ENCODE measurements at regions not wholly inside any gene's neighbourhood (a gene's known extent, or its start where the extent isn't known, plus 50 kb on each side); places are given as distances from the start of the nearest gene placed in this dataset.

DNA sequence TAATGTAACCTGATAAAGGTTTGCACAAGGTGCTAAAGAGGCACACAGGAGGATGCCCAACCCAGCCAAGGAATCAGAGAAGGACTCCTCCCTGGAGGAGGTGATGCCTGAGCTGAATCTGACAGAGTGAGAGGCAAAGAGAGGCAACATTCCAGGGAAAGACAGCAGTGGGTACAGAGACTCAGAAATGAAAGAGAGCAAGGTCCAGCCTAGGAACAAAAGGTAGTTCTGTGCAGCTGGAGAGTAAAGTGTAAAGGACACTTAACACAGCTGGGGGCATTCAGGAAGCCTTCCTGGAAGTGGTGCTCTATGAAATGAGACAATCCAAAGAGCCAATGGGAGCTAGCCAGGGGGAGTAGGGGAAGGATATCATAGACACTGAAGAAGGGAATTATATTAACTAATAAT is 181.0 kb upstream of the GLI2 start:
- H3K4me1 ChIP-seq (replicated peaks in 1 of 2), result peaks cover 15 to 29% of the 10 kb centered on the region in 2 donors
- in situ Hi-C loops (cut with MboI; ENCODE audit: low pct_unique_long_range_greater_than_20kb in 2 of 9, low sequenced_read_pairs in 9 of 9, unreplicated experiment in 9 of 9), result loop anchor here in 1 of 9 experiments (25.0 kb wide), 1 partner anchor 108 kb away; no protein-coding TSS in a partner anchor
- no peak overlapping the region for H3K4me3 ChIP-seq
- H3K27ac ChIP-seq, result no peak overlapping the region
- no peak for ATAC-seq (replicated peaks in 6 of 8)

GRCh38 chr2:120555092-120555491 is 180.6 kb upstream of the GLI2 start:
- H3K27ac ChIP-seq, result no peak overlapping the region
- no peak overlapping the region for H3K4me3 ChIP-seq
- in situ Hi-C loops (cut with MboI; ENCODE audit: low pct_unique_long_range_greater_than_20kb in 2 of 9, low sequenced_read_pairs in 9 of 9, unreplicated experiment in 9 of 9), result loop anchor here in 1 of 9 experiments (25.0 kb wide), 1 partner anchor 107 kb away; no protein-coding TSS in a partner anchor
- peak in 5 of 8 experiments; percentile 66 to 87 (median 81) for ATAC-seq (replicated peaks in 6 of 8)
- WGBS, 10 experiments, result 14 to 69% (median 47%) methylated on average over 1 to 3 of the region's 4 CpGs; no CpG with 5 or more reads in 4 of the 10 experiments
- H3K4me1 ChIP-seq (replicated peaks in 1 of 2), result peaks cover 16 to 26% of the 10 kb centered on the region in 2 donors

DNA sequence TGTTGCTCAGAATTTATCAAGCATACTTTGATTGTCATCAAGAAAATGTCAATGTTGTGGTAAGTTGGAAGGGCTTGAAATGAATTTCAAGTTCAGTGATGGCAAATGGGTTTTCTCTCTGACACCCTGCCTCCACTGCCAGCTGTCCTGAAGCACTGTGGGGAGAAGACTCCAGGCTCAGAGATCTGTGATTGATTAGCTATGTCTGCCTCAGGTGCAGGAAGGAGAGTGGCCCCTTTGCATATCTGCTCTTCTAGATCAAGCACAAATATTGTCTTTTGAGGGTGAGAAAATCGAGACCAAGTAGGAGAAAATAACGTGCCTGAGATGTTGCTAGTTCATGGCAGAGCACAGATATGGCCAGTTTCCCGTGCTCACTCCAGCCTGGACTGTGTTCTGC is 178.8 kb upstream of the GLI2 start:
- in situ Hi-C loops (cut with MboI; ENCODE audit: low pct_unique_long_range_greater_than_20kb in 2 of 9, low sequenced_read_pairs in 9 of 9, unreplicated experiment in 9 of 9), result loop anchor here in 1 of 9 experiments (25.0 kb wide), 1 partner anchor 105 kb away; no protein-coding TSS in a partner anchor
- ATAC-seq (replicated peaks in 6 of 8), result no peak
- Histone ChIP-seq H3K4me3 (no peak overlapping the region), H3K4me1 (replicated peaks in 1 of 2) (peaks cover 15 to 26% of the 10 kb centered on the region in 2 donors), H3K27ac (no peak overlapping the region)
- 39 to 88% (median 58%) methylated on average over 1 to 3 of the region's 3 CpGs; no CpG with 5 or more reads in 2 of the 10 experiments for WGBS, 10 experiments

DNA sequence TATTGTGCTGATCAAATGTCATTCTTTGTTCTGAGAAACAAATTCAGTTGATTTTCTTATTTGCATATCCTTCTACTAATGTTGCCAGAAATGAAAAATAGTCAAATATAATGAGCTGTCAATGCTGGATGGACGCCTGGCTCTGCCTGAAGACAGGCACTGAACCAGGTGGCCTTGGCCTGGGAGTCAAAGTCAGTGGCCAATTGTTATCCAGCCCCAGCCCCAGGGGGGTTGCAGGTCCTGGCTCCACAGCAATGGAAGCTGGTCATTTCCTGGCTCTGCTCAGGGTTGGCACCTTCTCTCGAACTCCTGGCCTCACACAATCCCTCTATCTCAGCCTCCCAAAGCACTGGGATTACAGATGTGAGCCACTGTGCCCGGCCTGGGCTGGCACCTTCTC is 176.8 kb upstream of the GLI2 start:
- Histone ChIP-seq H3K4me1 (replicated peaks in 1 of 2) (peaks cover 18 to 21% of the 10 kb centered on the region in 2 donors), H3K27ac (no peak overlapping the region), H3K4me3 (no peak overlapping the region)
- no peak for ATAC-seq (replicated peaks in 6 of 8)
- in situ Hi-C loops (cut with MboI; ENCODE audit: low pct_unique_long_range_greater_than_20kb in 2 of 9, low sequenced_read_pairs in 9 of 9, unreplicated experiment in 9 of 9), result loop anchor here in 1 of 9 experiments (25.0 kb wide), 1 partner anchor 103 kb away; no protein-coding TSS in a partner anchor
- 11 to 100% (median 83%) methylated on average over 1 of the region's 3 CpGs; no CpG with 5 or more reads in 3 of the 10 experiments for WGBS, 10 experiments

DNA sequence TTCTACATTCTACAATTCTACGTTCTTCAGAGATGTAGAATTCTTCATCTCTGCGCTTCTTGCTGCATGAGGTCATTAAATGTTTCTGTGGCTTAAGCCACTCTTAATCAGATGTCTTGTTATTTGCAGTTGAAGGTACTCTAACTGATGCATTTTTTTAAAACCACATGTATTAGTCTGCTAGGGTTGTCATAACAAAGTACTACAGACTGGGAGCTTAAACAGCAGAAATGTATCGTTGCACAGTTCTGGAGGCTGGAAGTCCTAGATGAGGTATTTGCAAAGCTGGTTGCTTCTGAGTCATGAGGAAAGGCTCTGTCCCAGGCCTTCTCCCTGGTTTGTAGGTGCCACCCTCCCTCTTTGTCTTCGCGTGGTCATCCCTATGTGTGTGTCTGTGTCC is 176.3 kb upstream of the GLI2 start:
- Histone ChIP-seq H3K4me3 (no peak overlapping the region), H3K4me1 (replicated peaks in 1 of 2) (peaks cover 23 to 27% of the 10 kb centered on the region in 2 donors), H3K27ac (no peak overlapping the region)
- in situ Hi-C loops (cut with MboI; ENCODE audit: low pct_unique_long_range_greater_than_20kb in 2 of 9, low sequenced_read_pairs in 9 of 9, unreplicated experiment in 9 of 9), result loop anchor here in 1 of 9 experiments (25.0 kb wide), 1 partner anchor 103 kb away; no protein-coding TSS in a partner anchor
- 20 to 93% (median 89%) methylated on average over 1 to 5 of the region's 5 CpGs; no CpG with 5 or more reads in 3 of the 10 experiments for WGBS, 10 experiments
- peak in 3 of 8 experiments; percentile 11 to 93 (median 74) for ATAC-seq (replicated peaks in 6 of 8)

- Histone ChIP-seq H3K4me3 (no peak overlapping the region), H3K27ac (no peak overlapping the region), H3K4me1 (replicated peaks in 1 of 2) (peaks cover 28 to 33% of the 10 kb centered on the region in 2 donors)
- WGBS, 10 experiments, result 0 to 92% (median 51%) methylated on average over 1 to 3 of the region's 6 CpGs; no CpG with 5 or more reads in 6 of the 10 experiments
- ATAC-seq (replicated peaks in 6 of 8), result no peak
- in situ Hi-C loops (cut with MboI; ENCODE audit: low pct_unique_long_range_greater_than_20kb in 2 of 9, low sequenced_read_pairs in 9 of 9, unreplicated experiment in 9 of 9), result loop anchor here in 1 of 9 experiments (25.0 kb wide), 1 partner anchor 102 kb away; no protein-coding TSS in a partner anchor
Observed at GRCh38 chr2:120560330-120560729, 175.3 kb upstream of the GLI2 start.

- Histone ChIP-seq H3K4me1 (replicated peaks in 1 of 2) (peaks cover 37 to 44% of the 10 kb centered on the region in 2 donors), H3K27ac (no peak overlapping the region), H3K4me3 (no peak overlapping the region)
- 45 to 80% (median 50%) methylated on average over 2 to 8 of the region's 11 CpGs; no CpG with 5 or more reads in 3 of the 10 experiments for WGBS, 10 experiments
- peak in 2 of 8 experiments; percentile 2 to 19 for ATAC-seq (replicated peaks in 6 of 8)
- in situ Hi-C loops (cut with MboI; ENCODE audit: low pct_unique_long_range_greater_than_20kb in 2 of 9, low sequenced_read_pairs in 9 of 9, unreplicated experiment in 9 of 9), result loop anchor here in 1 of 9 experiments (25.0 kb wide), 1 partner anchor 101 kb away; no protein-coding TSS in a partner anchor
Observed at GRCh38 chr2:120561379-120562035, 174.2 kb upstream of the GLI2 start.

DNA sequence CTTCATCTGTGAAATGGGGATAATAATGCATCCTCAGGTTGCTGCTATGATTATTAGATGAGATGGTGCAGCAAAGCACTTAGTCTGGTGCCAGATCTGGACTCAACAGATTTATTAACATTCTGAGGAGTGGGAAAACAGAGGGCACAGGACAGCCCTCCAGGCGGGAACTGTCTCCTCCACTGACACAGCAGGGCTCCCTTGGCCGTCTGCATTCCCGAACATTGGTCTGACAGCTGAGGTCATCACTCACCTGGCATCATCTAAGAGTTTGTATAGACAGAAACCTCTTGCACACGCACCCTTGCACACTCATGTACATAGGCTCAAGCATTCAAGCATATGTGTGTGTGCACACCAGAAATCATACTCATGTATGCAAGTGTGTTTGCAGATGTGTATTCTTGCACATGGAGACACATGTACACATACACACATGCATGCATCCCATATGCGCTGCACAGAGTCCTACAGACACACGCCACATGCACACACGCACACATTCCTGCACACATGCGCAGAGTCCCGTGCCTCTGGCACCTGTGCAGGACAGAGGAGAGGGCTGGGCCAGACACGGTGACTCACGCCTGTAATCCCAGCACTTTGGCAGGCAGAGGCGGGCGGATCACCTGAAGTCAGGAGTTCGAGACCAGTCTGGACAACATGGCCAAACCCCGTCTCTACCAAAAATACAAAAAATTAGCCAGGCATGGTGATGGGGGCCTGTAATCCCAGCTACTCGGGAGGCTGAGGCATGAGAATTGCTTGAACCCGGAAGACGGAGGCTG is 173.3 kb upstream of the GLI2 start:
- Histone ChIP-seq H3K27ac (no peak overlapping the region), H3K4me3 (no peak overlapping the region), H3K4me1 (replicated peaks in 1 of 2) (peaks cover 46 to 51% of the 10 kb centered on the region in 2 donors)
- WGBS, 10 experiments, result 86 to 100% (median 90%) methylated on average over 1 to 7 of the region's 18 CpGs; no CpG with 5 or more reads in 3 of the 10 experiments
- in situ Hi-C loops (cut with MboI; ENCODE audit: low pct_unique_long_range_greater_than_20kb in 2 of 9, low sequenced_read_pairs in 9 of 9, unreplicated experiment in 9 of 9), result loop anchor here in 1 of 9 experiments (25.0 kb wide), 1 partner anchor 100 kb away; no protein-coding TSS in a partner anchor
- no peak for ATAC-seq (replicated peaks in 6 of 8)

DNA sequence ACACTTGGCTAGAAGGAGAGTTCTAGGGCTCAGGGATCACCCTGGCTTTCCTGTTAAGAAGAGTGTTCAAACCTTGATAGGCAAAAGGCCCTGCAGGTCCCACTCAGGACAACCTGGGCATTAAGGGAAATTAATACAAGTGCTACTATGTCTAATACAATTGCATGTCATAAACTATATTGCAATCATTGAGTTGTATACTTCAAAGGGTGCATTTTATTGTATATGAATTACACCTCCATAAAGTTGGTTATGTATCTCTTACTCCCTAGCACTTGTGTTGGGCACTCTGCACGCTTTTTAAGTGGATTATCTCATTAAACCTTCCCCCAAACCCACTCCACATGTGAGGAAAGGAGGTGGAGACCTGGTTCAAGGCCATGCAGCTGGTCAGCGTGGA is 172.1 kb upstream of the GLI2 start:
- H3K4me1 ChIP-seq (replicated peaks in 1 of 2), result peaks cover 51 to 52% of the 10 kb centered on the region in 2 donors
- H3K4me3 ChIP-seq, result no peak overlapping the region
- in situ Hi-C loops (cut with MboI; ENCODE audit: low pct_unique_long_range_greater_than_20kb in 2 of 9, low sequenced_read_pairs in 9 of 9, unreplicated experiment in 9 of 9), result loop anchor here in 1 of 9 experiments (25.0 kb wide), 1 partner anchor 99 kb away; no protein-coding TSS in a partner anchor
- no peak for ATAC-seq (replicated peaks in 6 of 8)
- no peak overlapping the region for H3K27ac ChIP-seq
- WGBS, 10 experiments, result 48 to 100% (median 94%) methylated on average over 1 to 2 of the region's 2 CpGs; no CpG with 5 or more reads in 3 of the 10 experiments

- WGBS, 10 experiments, result 0 to 60% (median 28%) methylated on average over 1 to 7 of the region's 23 CpGs; no CpG with 5 or more reads in 6 of the 10 experiments
Observed at GRCh38 chr2:120564213-120565094, 171.2 kb upstream of the GLI2 start.

DNA sequence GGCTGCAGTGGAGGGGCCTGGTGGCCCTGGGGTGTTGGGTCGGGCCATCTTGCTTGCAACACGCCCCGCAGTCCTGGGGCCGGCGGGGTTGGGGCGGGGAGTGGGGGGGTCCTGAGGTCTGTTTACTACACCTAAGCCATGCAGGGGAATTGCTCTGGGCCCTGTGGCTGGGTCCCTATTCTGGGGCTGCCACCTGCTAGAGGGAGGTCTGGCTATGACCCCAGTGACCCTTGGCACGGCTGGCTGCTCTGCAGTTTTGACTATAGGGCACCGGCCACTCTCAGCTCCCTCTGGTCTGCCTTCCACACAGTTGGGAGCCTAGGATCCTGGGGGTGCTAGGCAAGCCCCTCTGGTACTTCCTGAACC is 170.6 kb upstream of the GLI2 start:
- Histone ChIP-seq H3K4me1 (replicated peaks in 1 of 2) (peaks cover 44 to 55% of the 10 kb centered on the region in 2 donors), H3K27ac (peak overlapping the region in 1 of 2 donors; percentile 40), H3K4me3 (no peak overlapping the region)
- in situ Hi-C loops (cut with MboI; ENCODE audit: low pct_unique_long_range_greater_than_20kb in 2 of 9, low sequenced_read_pairs in 9 of 9, unreplicated experiment in 9 of 9), result loop anchor here in 1 of 9 experiments (25.0 kb wide), 1 partner anchor 97 kb away; no protein-coding TSS in a partner anchor
- 73 to 100% (median 83%) methylated on average over 1 to 2 of the region's 8 CpGs; no CpG with 5 or more reads in 7 of the 10 experiments for WGBS, 10 experiments
- no peak for ATAC-seq (replicated peaks in 6 of 8)

More at GRCh38 chr2:120564213-120565094, 171.2 kb upstream of the GLI2 start:
- in situ Hi-C loops (cut with MboI; ENCODE audit: low pct_unique_long_range_greater_than_20kb in 2 of 9, low sequenced_read_pairs in 9 of 9, unreplicated experiment in 9 of 9), result loop anchor here in 1 of 9 experiments (25.0 kb wide), 1 partner anchor 98 kb away; no protein-coding TSS in a partner anchor
- Histone ChIP-seq H3K4me3 (no peak overlapping the region), H3K4me1 (replicated peaks in 1 of 2) (peaks cover 49 to 52% of the 10 kb centered on the region in 2 donors), H3K27ac (peak overlapping the region in 1 of 2 donors; percentile 40)
- ATAC-seq (replicated peaks in 6 of 8), result peak in 5 of 8 experiments; percentile 80 to 95 (median 94)

- ATAC-seq (replicated peaks in 6 of 8), result no peak
- in situ Hi-C loops (cut with MboI; ENCODE audit: low pct_unique_long_range_greater_than_20kb in 2 of 9, low sequenced_read_pairs in 9 of 9, unreplicated experiment in 9 of 9), result loop anchor here in 1 of 9 experiments (25.0 kb wide), 1 partner anchor 96 kb away; no protein-coding TSS in a partner anchor
Observed at GRCh38 chr2:120565929-120566328, 169.7 kb upstream of the GLI2 start.

More at GRCh38 chr2:120565929-120566328, 169.7 kb upstream of the GLI2 start:
- 0 to 100% (median 80%) methylated on average over 1 to 8 of the region's 9 CpGs; no CpG with 5 or more reads in 3 of the 10 experiments for WGBS, 10 experiments
- no peak overlapping the region for H3K27ac ChIP-seq
- peaks cover 44 to 57% of the 10 kb centered on the region in 2 donors for H3K4me1 ChIP-seq (replicated peaks in 1 of 2)
- no peak overlapping the region for H3K4me3 ChIP-seq

Measured in motor neuron (in vitro differentiated cells).